Lower leg skin (tissue), 4 donors: ENCODE measurements at regions not wholly inside any gene's neighbourhood (a gene's known extent, or its start where the extent isn't known, plus 50 kb on each side); places are given as distances from the start of the nearest gene placed in this dataset.
"Not testable (repeated sequence)": the region's sequence is repeated elsewhere in the genome, so short reads cannot be mapped to it uniquely, and the experiment has no call there.

ENCODE experiments used
- DNase-seq, 2 donors: peaks; one replicate each; pipeline ENCODE4 v3.0.0-alpha.2; 2019; ENCODE audit warnings: low spot score in 2 of 2
- H3K4me3 ChIP-seq: fragments of 200-600 bp; sonication (generic); 2 replicates; pipeline ENCODE4 v1.5.1; 2017; ENCODE audit warnings: mild to moderate bottlenecking, low read depth; ENCODE audit not compliant: poor library complexity, severe bottlenecking
- POLR2A ChIP-seq, 2 donors: fragments of 450-650 bp; IDR thresholded peaks; one replicate each; pipeline ENCODE4 v1.6.1; 2016 to 2017; ENCODE audit warnings: antibody characterized with exemption in 2 of 2, mild to moderate bottlenecking in 1 of 2, moderate library complexity in 1 of 2
- WGBS, 2 donors: methylation state at CpG; one replicate each; pipeline ENCODE4 v1.1.5; 2018; 5-methylcytosine and 5-hydroxymethylcytosine counted together
- intact Hi-C: fragments of 100-400 bp; cut with DNase I; formaldehyde crosslinking; loops from one replicate; pipeline ENCODE4 v1.15.0; 2023; ENCODE audit warnings: low total_unique reads
- TF ChIP-seq, protein P1 (sequence below), 3 donors: fragments of 450-650 bp; IDR thresholded peaks; one replicate each; pipeline ENCODE4 v1.5.1; 2016; ENCODE audit warnings: antibody characterized with exemption in 3 of 3, mild to moderate bottlenecking in 3 of 3, moderate library complexity in 2 of 3

DNA sequence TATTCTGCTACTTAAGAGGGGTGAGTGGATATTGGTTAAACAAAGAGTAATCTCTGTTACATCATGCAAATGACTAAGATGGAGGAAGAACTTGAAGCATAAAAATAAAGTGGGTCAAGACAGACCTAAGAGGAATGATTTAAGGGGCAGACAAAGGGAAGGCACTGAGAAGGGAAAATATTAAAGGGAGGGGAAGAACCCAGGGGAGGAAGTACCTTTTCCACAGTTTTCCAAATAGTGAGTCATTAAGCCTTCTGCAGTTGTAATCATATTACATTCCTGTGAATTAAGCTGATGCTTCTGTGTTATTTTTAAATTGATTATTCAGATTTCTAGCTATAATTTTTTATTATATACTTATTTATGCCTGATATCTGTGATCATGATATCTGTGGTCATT is 253.3 kb downstream of the CENPC start:
- DNase-seq, result no peak
- no peak for TF ChIP-seq POLR2A (IDR thresholded peaks at IDR 0.05)
- TF ChIP-seq, protein P1, sequence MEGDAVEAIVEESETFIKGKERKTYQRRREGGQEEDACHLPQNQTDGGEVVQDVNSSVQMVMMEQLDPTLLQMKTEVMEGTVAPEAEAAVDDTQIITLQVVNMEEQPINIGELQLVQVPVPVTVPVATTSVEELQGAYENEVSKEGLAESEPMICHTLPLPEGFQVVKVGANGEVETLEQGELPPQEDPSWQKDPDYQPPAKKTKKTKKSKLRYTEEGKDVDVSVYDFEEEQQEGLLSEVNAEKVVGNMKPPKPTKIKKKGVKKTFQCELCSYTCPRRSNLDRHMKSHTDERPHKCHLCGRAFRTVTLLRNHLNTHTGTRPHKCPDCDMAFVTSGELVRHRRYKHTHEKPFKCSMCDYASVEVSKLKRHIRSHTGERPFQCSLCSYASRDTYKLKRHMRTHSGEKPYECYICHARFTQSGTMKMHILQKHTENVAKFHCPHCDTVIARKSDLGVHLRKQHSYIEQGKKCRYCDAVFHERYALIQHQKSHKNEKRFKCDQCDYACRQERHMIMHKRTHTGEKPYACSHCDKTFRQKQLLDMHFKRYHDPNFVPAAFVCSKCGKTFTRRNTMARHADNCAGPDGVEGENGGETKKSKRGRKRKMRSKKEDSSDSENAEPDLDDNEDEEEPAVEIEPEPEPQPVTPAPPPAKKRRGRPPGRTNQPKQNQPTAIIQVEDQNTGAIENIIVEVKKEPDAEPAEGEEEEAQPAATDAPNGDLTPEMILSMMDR (IDR thresholded peaks at IDR 0.05), result no peak
- intact Hi-C loops, result no loop called here
- H3K4me3 ChIP-seq, result no peak overlapping the region

DNA sequence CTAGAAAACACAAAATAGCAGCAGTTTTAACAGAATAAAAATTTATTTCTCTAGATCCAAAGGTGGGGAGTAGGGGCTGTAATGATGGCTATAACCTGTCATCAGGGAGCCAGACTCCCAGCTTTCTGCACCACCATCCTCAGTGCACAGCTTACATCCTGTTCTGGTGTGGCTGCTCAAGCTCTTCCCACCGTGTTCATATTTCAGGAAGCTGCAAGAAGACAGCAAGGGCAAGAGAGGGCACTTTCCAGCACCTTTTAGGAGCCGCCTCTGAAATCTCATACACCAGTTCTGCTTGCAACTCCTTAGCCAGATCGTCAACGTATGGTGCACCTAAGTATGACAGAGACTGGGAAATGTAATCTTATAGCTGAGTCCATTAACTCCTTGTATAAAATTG is 253.7 kb downstream of the CENPC start:
- no peak for DNase-seq
- intact Hi-C loops, result no loop called here
- no peak overlapping the region for H3K4me3 ChIP-seq
- TF ChIP-seq, protein P1 (IDR thresholded peaks at IDR 0.05), result no peak
- TF ChIP-seq POLR2A (IDR thresholded peaks at IDR 0.05), result no peak
- 48 to 51% methylated on average over 4 of the region's 4 CpGs for WGBS, 2 donors

DNA sequence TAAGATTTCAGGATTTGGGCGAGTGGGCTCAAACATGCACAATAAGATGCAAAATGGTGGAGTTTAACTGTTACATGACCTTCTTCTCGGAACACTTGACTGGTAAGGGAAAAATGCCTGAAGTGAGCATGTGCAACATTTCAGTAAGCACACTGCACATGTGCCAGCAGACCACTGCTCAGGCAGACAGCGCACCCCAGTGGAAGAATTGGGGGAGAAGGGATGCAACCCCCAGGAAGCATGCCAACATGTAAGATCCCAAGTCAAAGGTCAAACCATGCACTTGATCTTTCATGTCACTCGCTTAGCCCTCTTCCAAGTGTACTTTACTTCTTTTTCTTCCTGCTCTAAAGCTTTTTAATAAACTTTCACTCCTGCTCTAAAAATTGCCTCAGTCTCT is 256.3 kb downstream of the CENPC start:
- no peak overlapping the region for H3K4me3 ChIP-seq
- 73 to 79% methylated on average over 4 of the region's 4 CpGs for WGBS, 2 donors
- TF ChIP-seq POLR2A (IDR thresholded peaks at IDR 0.05), result no peak
- TF ChIP-seq, protein P1 (IDR thresholded peaks at IDR 0.05), result no peak
- intact Hi-C loops, result no loop called here
- no peak for DNase-seq

DNA sequence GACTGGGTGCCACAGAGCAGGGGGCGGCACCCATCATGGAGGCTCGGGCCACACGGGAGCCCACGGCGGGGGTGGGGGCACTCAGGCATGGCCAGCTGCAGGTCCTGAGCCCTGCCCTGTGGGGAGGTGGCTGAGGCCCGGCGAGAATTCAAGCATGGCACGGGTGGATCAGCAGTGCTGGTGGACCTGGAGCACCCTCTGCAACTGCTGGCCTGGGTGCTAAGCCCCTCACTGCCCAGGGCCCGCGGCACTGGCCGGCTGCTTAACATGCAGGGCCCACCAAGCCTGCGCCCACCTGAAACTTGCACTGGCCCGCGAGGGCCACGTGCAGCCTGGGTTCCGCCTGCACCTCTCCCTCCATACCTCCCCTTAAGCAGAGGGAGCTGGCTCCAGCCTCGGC is 258.6 kb downstream of the CENPC start:
- TF ChIP-seq POLR2A (IDR thresholded peaks at IDR 0.05), result no peak
- TF ChIP-seq, protein P1 (IDR thresholded peaks at IDR 0.05), result no peak
- intact Hi-C loops, result no loop called here
- no peak for DNase-seq
- no peak overlapping the region for H3K4me3 ChIP-seq
- 94 to 95% methylated on average over 14 to 16 of the region's 17 CpGs for WGBS, 2 donors

DNA sequence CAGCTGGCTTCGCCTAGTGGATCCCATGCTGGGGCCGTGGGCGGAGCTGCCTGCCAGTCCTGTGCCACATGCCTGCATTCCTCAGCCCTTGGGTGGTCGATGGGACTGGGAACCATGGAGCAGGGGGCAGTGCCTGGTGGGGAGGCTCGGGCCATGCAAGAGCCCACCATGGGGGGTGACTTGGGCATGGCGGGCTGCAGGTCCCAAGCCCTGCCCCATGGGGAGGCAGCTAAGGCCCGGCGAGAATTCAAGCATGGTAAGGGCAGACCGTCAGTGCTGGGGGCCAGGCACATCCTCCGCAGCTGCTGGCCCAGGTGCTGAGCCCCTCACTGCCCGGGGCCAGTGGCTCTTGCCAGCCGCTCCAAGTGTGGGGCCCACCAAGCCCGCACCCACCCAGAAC is 262.6 kb downstream of the CENPC start:
- 94 to 95% methylated on average over 6 of the region's 13 CpGs for WGBS, 2 donors
- intact Hi-C loops, result no loop called here
- no peak overlapping the region for H3K4me3 ChIP-seq
- TF ChIP-seq POLR2A (IDR thresholded peaks at IDR 0.05), result no peak
- TF ChIP-seq, protein P1 (IDR thresholded peaks at IDR 0.05), result no peak
- no peak for DNase-seq

DNA sequence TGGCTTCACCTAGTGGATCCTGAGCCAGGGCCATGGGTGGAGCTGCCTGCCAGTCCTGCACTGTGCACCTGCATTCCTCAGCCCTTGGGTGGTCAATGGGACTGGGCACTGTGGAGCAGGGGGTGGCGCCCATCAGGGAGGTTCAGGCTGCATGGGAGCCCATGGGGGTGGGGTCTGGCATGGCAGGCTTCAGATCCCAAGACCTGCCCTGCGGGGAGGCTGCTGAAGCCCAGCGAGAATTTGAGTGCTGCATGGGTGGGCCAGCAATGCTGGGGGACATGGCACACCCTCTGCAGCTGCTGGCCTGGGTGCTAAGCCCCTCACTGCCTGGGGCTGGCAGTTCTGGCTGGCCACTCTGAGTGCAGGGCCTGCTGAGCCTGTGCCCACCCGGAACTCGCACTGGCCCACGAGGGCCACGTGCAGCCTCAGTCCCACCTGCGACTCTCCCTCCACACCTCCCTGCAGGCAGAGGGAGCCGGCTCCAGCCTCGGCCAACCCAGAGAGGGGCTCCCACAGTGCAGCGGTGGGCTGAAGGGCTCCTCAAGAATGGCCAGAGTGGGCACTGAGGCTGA is 270.0 kb downstream of the CENPC start:
- H3K4me3 ChIP-seq, result no peak overlapping the region
- WGBS, 2 donors, result 90 to 93% methylated on average over 9 to 10 of the region's 11 CpGs
- no peak for DNase-seq
- intact Hi-C loops, result no loop called here
- no peak for TF ChIP-seq POLR2A (IDR thresholded peaks at IDR 0.05)
- TF ChIP-seq, protein P1 (IDR thresholded peaks at IDR 0.05), result no peak

DNA sequence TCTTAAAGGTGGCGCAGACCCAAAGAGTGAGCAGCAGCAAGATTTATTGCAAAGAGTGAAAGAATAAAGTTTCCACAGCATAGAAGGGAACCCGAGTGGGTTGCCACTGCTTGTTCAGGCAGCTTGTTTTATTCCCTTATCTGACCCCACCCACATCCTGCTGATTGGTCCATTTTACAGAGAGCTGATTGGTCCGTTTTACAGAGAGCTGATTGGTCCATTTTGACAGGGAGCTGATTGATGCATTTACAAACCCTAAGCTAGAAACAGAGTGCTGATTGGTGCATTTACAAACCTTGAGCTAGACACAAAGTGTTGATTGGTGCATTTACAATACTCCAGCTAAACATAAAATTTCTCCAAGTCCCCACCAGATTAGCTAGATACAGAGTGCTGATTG is 270.6 kb downstream of the CENPC start:
- 78 to 80% methylated on average over 3 of the region's 3 CpGs for WGBS, 2 donors
- DNase-seq, H3K4me3 ChIP-seq, intact Hi-C loops: not testable (repeated sequence)
